Activated T-helper 2 cell treated with anti-CD3 and anti-CD28 coated beads, Interferon-gamma antibody, Interleukin-2, Interleukin-4, amounts not matched to agents 10 μg/mL and 5 μg/mL and 100 μg/mL, durations not matched to agents 14 hours and 24 hours and 36 hours (primary cell): ENCODE measurements at regions not wholly inside any gene's neighbourhood (a gene's known extent, or its start where the extent isn't known, plus 50 kb on each side); places are given as distances from the start of the nearest gene placed in this dataset.

Source experiments
- DNase-seq: peaks from one replicate; pipeline ENCODE4 v3.0.0; 2021; ENCODE audit warnings: low spot score
- H3K27ac Mint-ChIP-seq: one replicate; pipeline ENCODE4 v1.8.0; 2021; ENCODE audit warnings: mixed read lengths
- H3K27me3 Mint-ChIP-seq: one replicate; pipeline ENCODE4 v1.8.0; 2021; ENCODE audit warnings: low read depth, mixed read lengths
- H3K36me3 Mint-ChIP-seq: one replicate; pipeline ENCODE4 v1.8.0; 2021; ENCODE audit warnings: low read depth, mixed read lengths
- H3K4me1 Mint-ChIP-seq: one replicate; pipeline ENCODE4 v1.8.0; 2021; ENCODE audit warnings: low read depth, mixed read lengths
- H3K4me3 Mint-ChIP-seq: one replicate; pipeline ENCODE4 v1.8.0; 2021; ENCODE audit warnings: low read depth, mild to moderate bottlenecking, moderate library complexity, mixed read lengths
- H3K9me3 Mint-ChIP-seq: one replicate; pipeline ENCODE4 v1.8.0; 2021; ENCODE audit warnings: mixed read lengths
- intact Hi-C: fragments of 100-400 bp; cut with micrococcal nuclease; formaldehyde crosslinking; loops from one replicate; pipeline ENCODE4 v1.15.1; 2023

- Mint-ChIP-seq H3K4me3 (no peak overlapping the region), H3K4me1 (no peaks in the 10 kb centered on the region), H3K27ac (no peak overlapping the region), H3K27me3 (no peaks in the 10 kb centered on the region), H3K36me3 (no peaks in the 10 kb centered on the region), H3K9me3 (peaks cover 5% of the 10 kb centered on the region)
- DNase-seq: no peak
- intact Hi-C loops: no loop called here
These were observed 365.0 kb upstream of the NBEA start for GRCh38 chr13:34577051-34577450.

DNA sequence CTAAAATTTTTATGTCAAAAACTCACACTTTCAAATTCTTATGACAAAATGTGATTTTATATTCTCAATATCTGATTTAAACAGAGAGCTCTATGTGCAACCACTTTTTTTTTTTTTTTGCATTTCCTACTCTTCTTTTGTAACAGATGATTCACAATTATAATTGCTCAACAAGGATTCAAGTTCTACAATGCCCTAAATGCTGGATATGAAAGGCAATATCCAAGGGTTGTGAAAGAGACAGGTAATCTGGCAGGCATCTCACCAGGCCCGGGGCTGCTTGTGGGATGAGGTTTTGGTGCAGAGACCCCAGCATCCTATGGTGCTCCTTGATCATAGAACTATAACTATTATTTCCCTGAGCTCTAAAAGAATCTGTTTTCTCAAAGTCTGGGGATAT lies 363.6 kb upstream of the NBEA start:
- no peaks in the 10 kb centered on the region for H3K27me3 Mint-ChIP-seq
- no peaks in the 10 kb centered on the region for H3K36me3 Mint-ChIP-seq

GRCh38 chr13:34578917-34579316 lies 363.2 kb upstream of the NBEA start:
- Mint-ChIP-seq H3K27me3 (no peaks in the 10 kb centered on the region), H3K4me3 (no peak overlapping the region), H3K27ac (no peak overlapping the region), H3K9me3 (peaks cover 8% of the 10 kb centered on the region), H3K36me3 (no peaks in the 10 kb centered on the region), H3K4me1 (no peaks in the 10 kb centered on the region)
- intact Hi-C loops: no loop called here
- DNase-seq: no peak

More for the DNA sequence above, 363.6 kb upstream of the NBEA start:
- DNase-seq: no peak
- Mint-ChIP-seq H3K27ac (no peak overlapping the region), H3K4me3 (no peak overlapping the region), H3K4me1 (no peaks in the 10 kb centered on the region), H3K9me3 (peaks cover 8% of the 10 kb centered on the region)
- intact Hi-C loops: no loop called here

- H3K4me3 Mint-ChIP-seq: no peak overlapping the region
- DNase-seq: no peak
- H3K4me1 Mint-ChIP-seq: no peaks in the 10 kb centered on the region
- intact Hi-C loops: no loop called here
- peaks cover 7% of the 10 kb centered on the region for H3K9me3 Mint-ChIP-seq
- no peaks in the 10 kb centered on the region for H3K36me3 Mint-ChIP-seq
- H3K27ac Mint-ChIP-seq: no peak overlapping the region
- no peaks in the 10 kb centered on the region for H3K27me3 Mint-ChIP-seq
These were observed 358.9 kb upstream of the NBEA start for GRCh38 chr13:34583181-34583580.

DNA sequence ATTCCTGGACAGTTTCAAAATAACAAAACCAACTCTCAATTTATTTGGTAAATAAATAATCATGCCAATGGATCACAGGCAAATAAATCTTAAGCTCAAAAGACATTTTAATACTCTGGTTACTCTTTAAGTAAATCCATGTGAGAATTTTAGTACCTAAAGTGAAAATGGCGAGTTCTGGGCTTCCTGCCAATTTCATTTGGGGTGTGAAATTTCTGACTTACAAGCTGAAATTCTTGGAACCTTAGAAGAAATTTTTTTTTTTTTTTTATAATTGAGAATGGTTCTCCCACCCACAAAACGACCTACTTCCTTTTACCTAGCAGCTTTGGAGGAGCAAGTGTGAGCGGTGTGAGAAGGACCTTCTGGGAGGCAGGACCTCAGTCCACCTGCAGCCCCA lies 354.5 kb upstream of the NBEA start:
- Mint-ChIP-seq H3K4me3 (no peak overlapping the region), H3K27ac (no peak overlapping the region), H3K4me1 (no peaks in the 10 kb centered on the region), H3K36me3 (no peaks in the 10 kb centered on the region), H3K27me3 (no peaks in the 10 kb centered on the region), H3K9me3 (peaks cover 7% of the 10 kb centered on the region)
- DNase-seq: no peak
- intact Hi-C loops: no loop called here

DNA sequence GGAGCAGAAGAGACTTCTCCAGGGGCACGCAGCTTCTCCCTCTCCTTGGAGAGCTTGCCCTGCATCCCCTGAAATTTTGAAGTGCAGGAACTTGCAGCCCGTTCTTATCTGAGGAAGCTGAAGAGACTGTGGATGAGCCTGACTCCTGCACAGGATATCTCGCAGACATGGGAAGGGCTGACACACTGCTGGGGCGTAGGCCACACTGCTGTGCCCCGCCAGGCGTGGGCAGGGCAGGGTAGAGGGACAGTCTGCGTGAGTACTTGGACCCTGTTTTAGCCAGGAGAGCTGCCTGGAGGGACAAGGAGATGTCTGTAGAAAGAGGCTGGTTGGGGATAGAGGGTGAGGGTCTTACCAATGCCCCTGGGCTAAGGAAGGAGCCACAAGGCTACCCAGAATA lies 353.7 kb upstream of the NBEA start:
- no peaks in the 10 kb centered on the region for H3K4me1 Mint-ChIP-seq

GRCh38 chr13:34589581-34589980 lies 352.5 kb upstream of the NBEA start:
- no peak overlapping the region for H3K27ac Mint-ChIP-seq
- no peaks in the 10 kb centered on the region for H3K4me1 Mint-ChIP-seq
- no peaks in the 10 kb centered on the region for H3K36me3 Mint-ChIP-seq
- intact Hi-C loops: no loop called here
- DNase-seq: no peak
- no peaks in the 10 kb centered on the region for H3K27me3 Mint-ChIP-seq
- H3K9me3 Mint-ChIP-seq: peaks cover 8% of the 10 kb centered on the region
- H3K4me3 Mint-ChIP-seq: no peak overlapping the region

More for the DNA sequence above, 353.7 kb upstream of the NBEA start:
- H3K9me3 Mint-ChIP-seq: peaks cover 4% of the 10 kb centered on the region
- H3K36me3 Mint-ChIP-seq: no peaks in the 10 kb centered on the region
- H3K27me3 Mint-ChIP-seq: no peaks in the 10 kb centered on the region
- no peak overlapping the region for H3K4me3 Mint-ChIP-seq
- no peak overlapping the region for H3K27ac Mint-ChIP-seq
- DNase-seq: no peak
- intact Hi-C loops: no loop called here

GRCh38 chr13:34591129-34591528 lies 350.9 kb upstream of the NBEA start:
- no peak overlapping the region for H3K27ac Mint-ChIP-seq
- no peaks in the 10 kb centered on the region for H3K27me3 Mint-ChIP-seq
- intact Hi-C loops: no loop called here
- H3K4me3 Mint-ChIP-seq: no peak overlapping the region
- no peak for DNase-seq
- H3K36me3 Mint-ChIP-seq: no peaks in the 10 kb centered on the region
- peaks cover 13% of the 10 kb centered on the region for H3K9me3 Mint-ChIP-seq
- no peaks in the 10 kb centered on the region for H3K4me1 Mint-ChIP-seq

DNA sequence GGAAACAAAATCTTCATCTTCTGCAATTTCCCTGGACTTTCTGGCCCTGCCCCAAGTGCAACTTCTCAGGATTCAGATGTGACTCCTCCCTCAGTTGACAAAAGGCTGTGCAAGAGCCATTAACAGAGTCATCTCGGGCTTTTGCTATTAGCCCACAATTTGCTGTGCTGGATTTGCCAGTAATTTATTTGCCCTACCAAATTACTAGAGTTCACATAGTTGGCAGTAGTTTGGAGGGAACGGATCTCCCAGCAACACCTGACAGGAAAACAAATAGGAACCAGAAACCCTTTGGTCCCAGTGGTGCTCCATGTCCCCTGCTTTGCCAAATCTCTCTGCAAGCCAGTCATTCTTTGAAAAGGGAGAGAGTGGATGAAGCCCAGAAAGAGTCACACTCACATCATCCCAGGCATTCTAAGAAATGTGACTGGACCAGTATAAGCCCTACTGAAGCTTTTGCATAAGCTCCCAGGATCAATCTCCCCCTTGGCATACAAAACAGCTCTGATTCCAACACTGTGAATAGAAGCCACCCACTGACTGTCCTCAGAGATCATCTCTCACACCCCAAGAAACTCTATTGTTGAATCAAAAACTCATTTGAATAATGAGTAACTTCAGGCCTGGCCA lies 350.1 kb upstream of the NBEA start:
- intact Hi-C loops: no loop called here
- no peaks in the 10 kb centered on the region for H3K36me3 Mint-ChIP-seq

GRCh38 chr13:34593658-34594057 lies 348.4 kb upstream of the NBEA start:
- intact Hi-C loops: no loop called here
- DNase-seq: no peak
- no peaks in the 10 kb centered on the region for H3K36me3 Mint-ChIP-seq
- no peaks in the 10 kb centered on the region for H3K4me1 Mint-ChIP-seq
- no peak overlapping the region for H3K4me3 Mint-ChIP-seq
- no peak overlapping the region for H3K27ac Mint-ChIP-seq
- peaks cover 11% of the 10 kb centered on the region for H3K9me3 Mint-ChIP-seq
- no peaks in the 10 kb centered on the region for H3K27me3 Mint-ChIP-seq

More for the DNA sequence above, 350.1 kb upstream of the NBEA start:
- Mint-ChIP-seq H3K9me3 (peaks cover 11% of the 10 kb centered on the region), H3K27me3 (no peaks in the 10 kb centered on the region), H3K4me3 (no peak overlapping the region), H3K27ac (no peak overlapping the region), H3K4me1 (no peaks in the 10 kb centered on the region)
- DNase-seq: no peak

DNA sequence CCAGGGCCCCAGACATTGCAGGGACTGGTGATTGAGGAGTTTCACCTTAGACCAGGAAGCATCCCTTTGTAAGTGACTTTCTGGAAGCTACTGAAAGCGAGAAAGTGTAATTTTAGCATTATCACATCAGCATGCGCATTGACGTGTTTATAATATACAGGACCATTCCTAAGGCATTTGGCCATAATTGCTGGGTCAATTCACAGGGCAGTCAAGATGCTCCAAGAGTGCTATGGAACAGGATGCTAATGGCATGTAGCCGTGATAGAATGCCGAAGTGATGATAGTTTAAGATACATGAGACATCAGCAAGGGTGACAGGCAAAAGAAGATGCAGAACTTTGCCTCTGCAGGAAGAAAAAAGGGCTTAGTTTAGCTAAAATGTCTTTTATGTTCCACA lies 347.6 kb upstream of the NBEA start:
- Mint-ChIP-seq H3K27me3 (no peaks in the 10 kb centered on the region), H3K36me3 (no peaks in the 10 kb centered on the region), H3K27ac (no peak overlapping the region), H3K4me3 (no peak overlapping the region), H3K9me3 (peaks cover 11% of the 10 kb centered on the region), H3K4me1 (no peaks in the 10 kb centered on the region)
- no peak for DNase-seq
- intact Hi-C loops: no loop called here

DNA sequence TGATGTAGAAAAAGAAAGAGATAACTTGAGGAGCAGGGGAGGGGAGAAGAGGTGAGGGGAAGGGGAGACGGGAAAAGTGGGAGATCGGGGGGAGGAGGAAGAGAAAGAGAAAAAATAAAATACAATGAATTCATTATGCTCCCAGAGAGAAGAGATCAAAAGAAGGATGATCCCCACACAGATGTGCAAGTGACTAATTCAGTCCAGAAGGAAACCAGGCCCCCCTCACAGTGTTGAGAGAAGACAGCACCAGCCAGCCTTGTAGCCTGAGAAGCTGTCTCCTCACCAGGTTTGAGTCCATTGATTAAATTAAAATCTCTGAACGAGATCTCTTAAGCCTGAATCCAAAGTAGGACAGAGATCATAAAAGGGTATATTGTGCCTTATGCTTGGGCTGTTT lies 333.7 kb upstream of the NBEA start:
- Mint-ChIP-seq H3K9me3 (peaks cover 5% of the 10 kb centered on the region), H3K27me3 (no peaks in the 10 kb centered on the region), H3K36me3 (no peaks in the 10 kb centered on the region), H3K27ac (no peak overlapping the region), H3K4me3 (no peak overlapping the region), H3K4me1 (no peaks in the 10 kb centered on the region)
- no peak for DNase-seq
- intact Hi-C loops: no loop called here

DNA sequence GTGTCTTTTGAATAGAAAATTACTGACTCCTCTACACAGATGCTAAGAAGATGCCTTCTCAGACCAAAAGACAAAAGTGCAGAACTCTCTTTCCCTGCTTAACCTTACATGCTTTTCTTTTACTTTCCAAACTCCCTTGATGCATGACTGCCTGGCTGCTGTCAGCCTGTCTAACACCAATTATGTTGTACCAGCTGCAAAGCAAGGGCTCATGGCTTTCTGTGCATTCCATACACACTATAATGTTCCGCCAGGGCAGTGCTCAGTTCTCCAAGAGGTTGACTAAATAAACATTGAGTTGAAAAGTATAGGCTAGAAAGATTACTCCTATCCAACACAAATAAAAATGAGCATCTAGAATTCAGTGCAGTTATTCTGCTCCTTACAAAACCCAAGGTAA lies 330.4 kb upstream of the NBEA start:
- intact Hi-C loops: no loop called here
- no peak for DNase-seq
- Mint-ChIP-seq H3K27ac (no peak overlapping the region), H3K9me3 (peaks cover 13% of the 10 kb centered on the region), H3K4me1 (no peaks in the 10 kb centered on the region), H3K36me3 (no peaks in the 10 kb centered on the region), H3K27me3 (no peaks in the 10 kb centered on the region), H3K4me3 (no peak overlapping the region)
